ENCODE measurements at regions not wholly inside any gene's neighbourhood (a gene's known extent, or its start where the extent isn't known, plus 50 kb on each side); places are given as distances from the start of the nearest gene placed in this dataset.
A peak's percentile ranks its signal among the peaks of the same experiment; 100 is the strongest.
"Not testable (repeated sequence)": the region's sequence is repeated elsewhere in the genome, so short reads cannot be mapped to it uniquely, and the experiment has no call there.

DNA sequence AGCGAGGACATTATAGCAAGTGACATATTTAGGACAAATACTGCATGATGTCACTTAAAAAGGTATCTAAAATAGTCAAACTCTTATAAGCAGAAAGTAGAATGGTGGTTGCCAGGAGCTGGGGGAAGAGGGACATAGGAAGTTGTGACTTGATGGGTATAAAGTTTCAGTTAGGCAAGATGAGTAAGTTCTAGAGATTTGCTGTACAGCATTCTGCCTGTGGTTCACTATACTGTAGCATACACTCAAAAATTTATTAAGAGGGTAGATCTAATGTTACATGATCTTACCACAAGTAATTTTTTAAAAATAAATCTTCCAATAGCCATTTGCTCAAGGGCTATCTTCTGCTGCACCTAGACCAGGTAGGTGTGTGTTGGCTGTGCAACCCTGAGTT, 78.1 kb upstream of the NPAS2 start:
- DNase-seq (ENCODE audit: low spot score), result no peak

DNA sequence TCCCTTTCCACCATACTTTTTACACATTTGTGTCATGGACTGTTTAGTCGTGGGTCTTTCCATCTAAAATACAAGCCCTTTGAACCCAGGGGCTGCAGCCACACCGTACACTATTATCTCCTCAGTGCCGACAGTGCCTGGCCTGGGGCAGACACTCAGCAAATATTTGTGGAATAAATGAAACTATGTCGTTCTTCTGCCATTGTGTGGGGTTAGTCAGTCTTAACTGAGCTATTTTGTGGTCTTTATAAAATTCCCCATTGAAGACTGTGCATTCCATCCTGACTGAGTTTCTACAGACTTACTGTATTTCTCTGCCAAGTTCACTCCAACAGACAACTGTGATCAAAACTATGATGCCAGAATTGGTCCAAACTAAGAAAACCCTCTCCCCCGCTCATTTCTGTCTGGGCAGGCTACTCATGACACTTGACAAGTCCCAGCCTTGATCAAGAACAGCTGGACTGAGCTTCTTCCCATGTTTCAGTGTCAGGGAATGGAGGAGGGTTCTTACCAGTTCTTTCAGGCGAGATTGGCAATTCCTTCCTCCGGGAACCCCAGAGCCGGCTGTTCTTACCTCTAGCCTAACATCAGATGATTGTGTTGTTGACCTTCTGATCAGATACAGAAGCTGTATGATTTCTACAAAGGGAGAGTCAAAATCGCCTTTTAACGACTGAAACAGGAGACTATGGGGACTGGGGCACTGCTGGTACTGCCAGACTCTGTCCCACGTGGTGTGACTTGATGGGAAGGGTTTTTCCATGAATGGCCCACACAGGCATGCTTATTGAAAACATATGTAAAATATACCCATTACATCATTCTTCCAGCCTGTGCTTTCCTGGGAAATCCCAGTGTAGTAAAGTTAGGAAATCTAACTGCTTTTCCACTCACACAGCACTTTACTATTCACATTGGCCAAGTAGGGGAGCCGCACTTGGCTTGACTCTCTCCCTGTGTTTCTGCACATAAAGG, 77.4 kb upstream of the NPAS2 start:
- DNase-seq (ENCODE audit: low spot score), result no peak

DNA sequence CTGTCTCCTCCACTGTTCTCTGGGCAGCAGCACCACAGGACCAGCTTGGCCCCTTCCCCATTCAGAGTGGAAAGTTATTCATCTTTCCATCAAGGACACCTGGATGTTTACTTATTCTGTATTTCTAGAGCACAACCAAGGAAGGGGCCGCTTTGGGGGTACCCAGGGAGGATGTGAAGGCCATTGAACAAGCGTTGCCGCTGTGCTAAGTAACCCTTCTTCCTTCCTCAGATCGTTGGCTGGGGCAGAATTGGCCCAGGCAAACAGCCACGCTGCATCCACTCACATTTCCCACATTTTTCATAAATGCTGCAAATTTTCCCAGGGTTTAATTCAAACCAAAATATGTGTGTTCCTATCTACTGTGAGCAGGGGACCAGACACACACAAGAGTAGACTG, 76.2 kb upstream of the NPAS2 start:
- no peak for DNase-seq (ENCODE audit: low spot score)

DNA sequence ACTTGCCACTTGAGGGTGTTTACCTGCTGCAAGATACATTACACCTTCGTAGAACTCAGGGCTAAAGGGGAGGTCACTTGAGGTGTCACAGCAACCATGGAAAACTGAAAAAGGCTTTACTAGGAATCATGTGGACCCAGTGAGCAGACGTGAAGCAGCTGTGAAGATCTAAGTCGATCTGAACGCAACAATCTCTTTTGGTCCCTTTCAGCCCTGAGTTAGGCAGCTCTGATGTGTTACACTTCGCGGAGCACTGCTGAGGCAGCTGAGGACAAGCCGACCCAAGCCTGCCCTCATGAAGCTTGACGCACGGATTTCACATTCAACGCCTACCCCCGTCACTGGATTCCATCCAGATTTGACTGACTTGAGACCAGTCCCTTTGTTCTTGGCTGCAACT, 75.8 kb upstream of the NPAS2 start:
- DNase-seq (ENCODE audit: low spot score), result no peak

DNA sequence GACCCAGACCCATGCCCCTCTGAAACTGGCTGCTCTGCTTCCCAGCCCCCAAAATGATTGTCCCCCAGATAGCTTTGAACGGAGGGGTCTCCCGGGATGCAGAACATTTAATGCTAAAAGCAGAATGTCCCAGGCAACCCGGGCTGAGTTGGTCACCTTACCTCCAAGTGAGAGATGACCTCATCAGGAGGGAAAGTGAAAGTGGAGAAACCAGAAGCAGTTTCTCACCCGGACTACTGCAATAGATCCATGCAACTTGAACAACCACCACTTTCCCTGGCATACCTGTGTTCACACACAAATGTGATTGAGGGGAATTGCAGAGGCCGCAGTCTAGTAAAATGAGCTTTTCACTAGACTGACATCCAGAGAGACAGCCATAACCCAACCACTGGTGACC, 75.3 kb upstream of the NPAS2 start:
- DNase-seq (ENCODE audit: low spot score), result no peak

DNA sequence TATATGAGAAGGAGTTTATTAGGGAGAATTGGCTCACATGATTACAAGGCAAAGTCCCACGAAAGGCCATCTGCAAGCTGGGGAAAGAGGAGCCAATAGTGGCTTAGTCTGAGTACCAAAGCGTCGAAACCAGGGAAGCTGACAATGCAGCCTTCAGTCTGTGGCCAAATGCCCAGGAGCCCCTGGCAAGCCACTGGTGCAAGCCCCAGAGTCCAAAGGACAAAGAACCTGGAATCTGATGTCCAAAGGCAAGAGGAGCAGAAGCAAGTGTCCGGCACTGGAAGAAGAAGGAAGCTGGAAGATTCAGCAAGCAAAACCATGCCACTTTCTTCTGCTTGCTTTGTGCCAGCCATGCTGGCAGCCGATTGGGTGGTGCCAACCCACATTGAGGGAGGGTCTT, 74.3 kb upstream of the NPAS2 start:
- peak; percentile 8 for DNase-seq (ENCODE audit: low spot score)

DNA sequence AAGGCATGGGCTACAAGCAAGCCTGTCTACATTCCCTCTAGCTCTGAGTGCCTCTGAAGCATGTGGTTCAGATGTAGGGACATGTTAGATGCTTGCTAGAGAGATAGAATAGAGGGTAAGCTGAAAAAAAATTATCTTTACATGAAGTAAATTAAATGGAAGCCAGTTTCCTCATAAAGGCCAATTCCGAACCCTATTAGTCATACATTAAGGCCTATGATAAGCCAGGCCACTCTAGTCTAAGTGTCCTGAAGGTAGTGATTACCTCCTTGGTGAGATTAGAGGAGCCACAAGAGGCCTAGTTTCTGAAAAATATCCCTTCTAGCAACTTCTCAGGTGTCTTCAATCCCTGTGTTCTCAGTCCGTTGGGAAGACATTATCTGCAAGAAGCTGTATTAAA, 72.4 kb upstream of the NPAS2 start:
- no peak for DNase-seq (ENCODE audit: low spot score)

DNA sequence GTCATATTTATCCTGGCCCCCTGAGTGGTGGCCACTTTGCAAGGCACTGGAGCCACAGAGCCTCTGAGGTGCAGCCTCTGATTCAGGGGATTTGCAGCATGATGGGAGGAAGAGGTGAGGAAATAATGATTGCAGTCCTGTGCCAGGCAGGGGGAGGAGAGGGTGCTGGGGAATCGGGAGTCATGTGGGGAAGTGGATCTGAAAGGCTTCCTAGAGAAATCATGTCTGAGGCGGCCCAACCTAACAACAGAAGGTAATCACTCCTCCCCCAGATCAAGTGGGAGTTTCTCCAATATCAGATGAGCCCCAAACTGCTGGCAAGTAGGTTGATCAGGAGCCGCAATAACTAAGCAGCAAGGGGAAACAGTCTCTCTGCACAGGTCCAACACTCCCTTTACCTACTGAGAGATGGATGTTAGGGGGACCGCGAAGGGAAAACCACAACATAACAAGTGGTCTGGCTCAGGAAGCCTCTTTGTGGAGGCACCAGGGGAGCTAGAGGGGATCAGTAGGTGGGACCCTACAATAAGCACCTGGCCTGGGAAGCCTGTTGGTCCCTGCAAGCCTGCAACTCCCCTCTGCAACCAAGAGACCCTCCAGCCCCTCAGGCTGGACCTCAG, 71.8 kb upstream of the NPAS2 start:
- DNase-seq (ENCODE audit: low spot score), result no peak

DNA sequence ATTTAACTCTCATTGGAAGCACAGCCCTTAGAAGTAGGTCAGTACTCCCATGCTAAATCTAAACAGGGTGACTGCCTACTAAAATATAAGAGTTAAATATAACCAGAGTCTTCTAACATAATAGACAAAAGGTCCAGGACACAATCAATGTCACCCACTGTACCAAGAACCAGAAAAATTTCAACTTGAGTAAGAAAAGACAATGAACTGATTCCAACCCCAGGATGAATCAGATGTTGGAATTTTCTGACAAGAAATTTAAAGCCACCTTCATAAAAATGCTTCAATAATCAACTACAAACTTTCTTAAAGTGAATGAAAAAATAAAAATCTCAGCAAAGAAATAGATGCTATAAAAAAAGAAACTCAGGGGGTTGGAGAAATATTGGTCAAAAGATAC, 71.3 kb upstream of the NPAS2 start:
- DNase-seq (ENCODE audit: low spot score), result no peak

DNA sequence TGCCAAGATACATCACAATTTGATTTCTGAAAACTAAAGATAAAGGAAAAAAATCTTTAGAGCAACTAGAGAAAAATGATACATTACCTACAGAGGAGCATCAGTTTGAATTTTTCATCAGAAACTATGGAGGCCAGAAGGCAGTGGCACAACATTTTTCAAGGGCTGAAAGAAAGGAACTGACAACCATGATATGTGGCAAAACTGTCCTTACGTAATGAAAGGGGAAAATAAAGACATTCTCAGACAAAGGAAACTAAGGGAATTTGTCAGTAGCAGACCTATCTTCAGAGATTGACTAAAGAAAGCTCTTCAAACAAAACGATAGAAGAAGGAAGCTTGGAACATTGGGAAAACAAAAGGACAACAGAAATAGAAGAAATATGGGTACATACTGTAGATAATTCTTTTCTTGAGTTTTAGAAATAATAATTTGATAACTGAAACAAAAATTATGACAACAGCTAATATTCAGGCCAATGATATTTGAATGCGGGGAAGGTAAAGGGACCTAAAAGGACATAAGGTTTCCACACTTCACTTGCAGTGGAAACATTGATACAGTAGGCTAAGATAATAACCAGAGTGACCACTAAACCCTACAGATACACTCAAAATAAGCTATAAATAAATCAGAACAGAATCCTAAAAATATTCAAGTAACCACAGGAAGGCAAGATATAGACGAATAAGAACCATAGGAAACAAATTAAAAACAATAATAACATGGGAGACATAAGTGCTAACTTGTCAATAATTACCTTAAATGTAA, 70.0 kb upstream of the NPAS2 start:
- no peak for DNase-seq (ENCODE audit: low spot score)

DNA sequence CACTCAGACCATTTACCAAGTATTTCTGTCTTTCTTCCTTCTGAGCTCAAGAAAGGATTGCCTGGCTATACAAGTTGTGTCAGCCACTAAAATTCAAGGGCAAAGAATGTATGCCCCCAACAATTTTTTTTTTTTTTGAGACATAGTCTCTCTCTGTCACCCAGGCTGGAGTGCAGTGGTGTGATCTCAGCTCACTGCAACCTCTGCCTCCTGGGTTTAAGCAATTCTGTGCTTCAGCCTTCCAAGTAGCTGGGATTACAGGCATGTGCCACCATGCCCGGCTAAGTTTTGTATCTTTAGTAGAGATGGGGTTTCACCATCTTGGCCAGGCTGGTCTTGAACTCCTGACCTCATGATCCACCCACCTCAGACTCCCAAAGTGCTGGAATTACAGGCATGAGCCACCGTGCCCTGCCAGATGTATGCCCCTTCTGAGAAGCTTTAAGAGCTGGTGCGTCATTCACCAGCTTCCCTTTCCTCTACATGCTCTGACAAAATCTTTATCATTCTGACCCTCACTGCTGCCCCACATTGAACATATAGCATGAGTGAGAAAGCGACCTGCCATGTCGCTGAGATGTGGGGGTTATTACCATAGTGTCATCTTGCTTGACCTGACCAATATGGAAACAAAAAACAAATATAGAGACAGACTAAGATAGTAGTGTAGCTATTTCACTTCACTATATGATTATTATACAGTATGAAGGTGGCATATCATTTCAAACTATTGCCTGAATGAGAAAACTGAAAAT, 67.9 kb upstream of the NPAS2 start:
- DNase-seq (ENCODE audit: low spot score), result not testable (repeated sequence)

DNA sequence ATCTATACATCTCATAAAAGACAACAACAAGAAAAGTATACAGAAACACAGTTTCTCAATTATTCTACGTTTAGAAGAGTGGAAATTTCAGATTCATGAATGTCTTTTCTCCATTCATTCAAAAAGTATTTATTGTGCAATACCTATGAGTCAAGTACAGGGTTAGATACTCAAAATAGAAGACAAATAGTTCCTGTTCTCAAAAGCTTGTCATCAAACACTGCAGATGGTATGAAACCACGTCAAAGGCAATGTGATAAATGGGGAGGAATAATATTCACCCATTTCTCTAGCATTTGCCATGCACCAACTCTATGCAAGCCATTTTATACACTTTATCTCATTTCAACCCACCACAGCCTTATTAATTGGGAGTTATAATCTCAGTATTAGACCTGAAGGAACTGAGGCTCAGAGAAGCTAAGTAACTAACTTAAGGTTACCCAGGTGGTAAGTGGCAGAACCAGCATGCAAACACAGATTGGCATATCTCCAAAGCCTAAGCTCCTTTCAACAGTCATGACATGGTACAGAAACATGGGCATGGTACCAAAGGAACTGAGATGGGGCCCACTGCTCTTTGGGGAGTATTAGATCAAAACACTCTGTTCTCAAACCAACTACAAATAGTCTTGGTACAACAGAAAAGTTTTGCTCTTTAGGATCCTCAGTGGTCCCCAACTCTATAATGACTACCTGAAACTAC, 67.2 kb upstream of the NPAS2 start:
- DNase-seq (ENCODE audit: low spot score), result no peak

DNA sequence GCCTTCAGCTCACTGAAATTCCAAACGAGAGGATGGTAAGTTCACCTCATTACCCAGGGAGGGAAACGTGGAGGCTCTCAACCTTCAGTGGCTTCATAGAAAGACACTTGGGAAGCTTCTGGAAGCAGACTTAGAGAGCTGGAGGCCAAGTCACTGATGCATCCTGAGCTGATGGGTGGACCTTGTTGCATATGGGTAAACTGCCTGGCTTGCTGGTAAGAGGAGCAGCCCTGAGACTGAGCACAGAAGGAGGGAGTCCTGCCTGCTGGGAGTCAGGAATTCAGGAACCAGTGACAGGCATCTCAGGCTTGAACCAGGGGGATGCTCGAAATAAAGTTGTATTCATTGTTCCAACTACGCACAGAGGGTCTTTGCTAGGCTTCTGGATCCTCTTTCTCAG, 66.5 kb upstream of the NPAS2 start:
- no peak for DNase-seq (ENCODE audit: low spot score)

DNA sequence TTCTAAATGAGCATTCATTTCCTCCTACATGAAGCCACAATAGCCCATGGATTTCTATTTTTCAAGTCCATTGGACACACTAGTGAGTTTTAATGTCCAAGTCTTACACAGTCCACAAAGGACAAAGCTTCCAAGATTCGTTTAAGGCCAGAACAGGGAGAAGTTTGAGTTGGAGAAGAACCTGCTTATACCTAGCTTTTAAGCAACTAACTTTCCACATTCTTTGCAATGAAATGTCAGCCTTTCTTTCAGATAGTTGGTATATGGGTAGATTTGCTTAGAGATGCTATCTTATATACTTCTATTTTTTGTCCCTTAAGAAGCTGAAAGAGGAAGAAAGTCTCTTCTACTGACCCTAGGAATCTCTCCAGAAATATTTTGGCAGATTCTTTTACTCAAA, 66.1 kb upstream of the NPAS2 start:
- no peak for DNase-seq (ENCODE audit: low spot score)

DNA sequence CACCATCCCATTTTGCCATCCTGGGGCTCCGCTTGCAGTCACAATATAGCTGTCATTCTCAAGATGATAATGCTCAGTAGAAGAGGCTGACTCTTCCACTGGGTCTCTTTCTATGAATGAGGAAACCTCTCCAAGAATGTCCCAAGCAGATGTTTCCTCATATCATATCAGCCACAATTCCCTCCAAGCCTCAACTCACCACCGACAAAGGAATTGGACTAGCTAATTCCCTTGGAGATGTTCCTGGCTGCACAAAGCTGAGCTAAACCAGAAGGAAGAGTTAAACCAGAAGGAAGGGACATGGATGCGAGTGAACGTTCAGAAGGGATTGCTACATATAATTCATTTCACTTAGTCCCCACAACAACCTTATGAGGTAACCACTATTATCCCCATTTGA, 65.0 kb upstream of the NPAS2 start:
- no peak for DNase-seq (ENCODE audit: low spot score)

DNA sequence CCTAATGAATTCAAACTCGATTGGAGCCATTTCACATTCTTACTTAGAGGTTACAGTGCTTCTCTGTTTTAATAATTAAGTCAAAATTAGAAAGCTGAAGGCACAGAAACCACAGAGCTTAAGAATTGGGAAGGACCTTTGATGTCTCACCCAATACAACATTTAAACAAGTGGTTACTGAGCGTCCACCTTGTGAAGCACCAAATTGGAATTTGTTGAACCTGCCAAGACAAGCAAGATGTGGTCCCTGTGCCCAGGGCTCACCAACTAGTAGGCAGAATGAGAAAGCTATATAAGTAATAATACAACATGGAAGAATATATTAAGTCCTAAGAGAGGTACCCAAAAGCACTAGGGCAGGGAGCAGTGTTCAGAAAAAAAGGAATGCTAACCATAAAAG, 64.5 kb upstream of the NPAS2 start:
- no peak for DNase-seq (ENCODE audit: low spot score)

DNA sequence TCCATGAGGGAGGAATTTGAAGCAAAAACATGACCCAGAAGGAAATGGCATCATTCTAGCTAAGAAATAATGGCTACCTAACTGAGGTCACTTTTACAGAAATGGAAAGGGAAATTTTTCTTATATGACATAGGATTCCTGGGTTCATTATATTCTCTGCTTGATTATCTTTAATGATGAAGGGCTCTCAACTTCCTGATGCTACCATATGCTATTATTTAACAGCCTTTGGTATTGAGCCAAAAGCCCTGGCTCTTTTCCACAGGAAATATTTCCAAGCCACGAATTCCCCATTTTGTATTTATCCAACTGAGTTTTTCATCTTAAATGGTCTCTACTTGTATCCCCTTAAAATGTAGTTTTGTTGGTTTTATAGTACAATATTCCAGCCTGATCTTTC, 63.2 kb upstream of the NPAS2 start:
- DNase-seq (ENCODE audit: low spot score), result no peak

DNA sequence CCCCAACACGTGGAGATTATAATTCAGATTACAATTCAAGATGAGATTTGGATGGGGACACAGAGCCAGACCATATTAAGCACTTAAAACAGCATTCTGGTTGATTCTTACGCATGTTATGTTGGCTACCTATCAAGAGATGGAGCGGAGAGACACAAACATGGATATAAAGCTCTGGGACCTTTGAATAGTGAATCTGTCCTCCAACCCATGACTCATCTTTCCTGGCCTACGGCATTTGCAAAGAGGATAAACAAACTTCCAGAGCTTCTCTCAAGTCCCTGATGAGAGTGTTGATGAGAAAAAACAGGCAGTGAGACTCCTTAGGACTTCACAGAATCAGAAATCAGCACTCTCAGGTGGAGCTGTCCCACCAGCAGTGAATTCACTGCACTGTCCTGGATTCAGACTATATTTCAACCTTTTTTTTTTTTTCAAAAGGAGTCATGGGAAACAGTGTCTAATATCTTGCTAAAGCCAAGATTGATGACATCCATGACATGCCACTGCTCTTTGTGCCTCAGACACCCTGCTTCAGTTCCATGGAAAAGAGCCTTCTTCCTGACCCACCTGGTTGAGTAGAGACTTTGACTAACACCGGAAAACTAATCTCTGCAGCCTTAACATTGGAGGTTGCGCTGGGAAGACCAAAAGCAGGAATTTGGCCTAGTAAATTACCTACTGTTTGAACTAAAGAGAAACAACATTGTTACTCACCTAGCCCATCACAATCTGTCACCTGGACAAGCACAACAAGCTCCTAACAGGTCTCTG, 62.1 kb upstream of the NPAS2 start:
- no peak for DNase-seq (ENCODE audit: low spot score)

DNA sequence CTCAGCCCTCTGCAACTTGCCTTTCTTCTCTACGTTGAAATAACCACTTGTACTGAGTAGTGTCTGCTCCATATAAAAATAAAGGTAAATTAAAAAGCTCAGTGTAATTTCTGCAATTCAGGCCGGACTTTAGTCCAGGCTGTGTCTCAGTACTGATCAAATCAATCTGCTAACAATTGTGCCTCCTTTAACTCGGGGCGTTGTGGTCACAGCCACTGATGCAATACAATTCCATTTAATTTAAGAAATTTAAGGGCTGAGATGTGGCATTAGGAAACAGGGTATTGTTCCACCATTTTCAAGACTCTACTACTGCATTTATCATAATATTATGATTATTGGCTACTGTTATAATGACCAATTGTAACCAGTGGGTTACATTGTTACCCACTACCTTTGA, 60.0 kb upstream of the NPAS2 start:
- DNase-seq (ENCODE audit: low spot score), result no peak

DNA sequence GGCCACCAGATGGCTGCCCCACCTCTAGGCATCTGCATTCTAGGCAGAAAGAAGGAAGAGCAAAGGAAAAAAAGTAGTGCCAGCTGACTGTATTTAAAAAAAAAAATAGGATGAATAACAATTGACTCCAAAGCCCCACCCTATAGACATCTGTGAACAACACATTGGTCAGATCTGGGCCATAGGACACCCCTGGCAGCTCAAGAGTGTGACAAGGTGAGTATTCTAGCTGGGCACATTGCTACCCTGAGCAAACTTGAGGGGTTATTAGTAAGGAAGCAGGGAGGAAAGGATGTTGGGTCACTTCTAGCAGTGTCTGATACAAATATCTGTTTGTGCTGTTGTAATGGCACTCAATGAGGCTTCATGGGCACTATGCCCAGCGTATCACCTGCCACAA, 58.6 kb upstream of the NPAS2 start:
- DNase-seq (ENCODE audit: low spot score), result no peak

DNA sequence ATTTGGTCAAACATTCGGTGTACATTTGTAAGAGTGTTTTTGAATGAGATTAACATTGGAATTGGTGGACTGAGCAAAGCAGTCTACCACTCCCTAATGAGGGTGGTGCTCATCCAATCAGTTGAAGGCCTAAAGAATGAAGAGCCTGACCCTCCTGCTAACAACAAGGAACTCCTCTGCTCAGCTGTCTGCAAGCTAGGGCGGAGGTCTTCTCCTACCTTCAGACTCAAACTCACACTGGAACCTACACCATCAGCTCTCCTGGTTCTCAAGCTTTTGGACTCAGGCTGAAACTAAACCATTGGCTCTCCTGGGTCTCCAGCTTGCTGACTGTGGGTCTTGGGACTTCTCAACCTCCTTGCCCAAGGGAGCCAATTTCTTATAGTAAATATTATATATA, 55.5 kb upstream of the NPAS2 start:
- no peak for DNase-seq (ENCODE audit: low spot score)
